ENCODE measurements at regions not wholly inside any gene's neighbourhood (a gene's known extent, or its start where the extent isn't known, plus 50 kb on each side); places are given as distances from the start of the nearest gene placed in this dataset.
"Not testable (repeated sequence)": the region's sequence is repeated elsewhere in the genome, so short reads cannot be mapped to it uniquely, and the experiment has no call there.

DNA sequence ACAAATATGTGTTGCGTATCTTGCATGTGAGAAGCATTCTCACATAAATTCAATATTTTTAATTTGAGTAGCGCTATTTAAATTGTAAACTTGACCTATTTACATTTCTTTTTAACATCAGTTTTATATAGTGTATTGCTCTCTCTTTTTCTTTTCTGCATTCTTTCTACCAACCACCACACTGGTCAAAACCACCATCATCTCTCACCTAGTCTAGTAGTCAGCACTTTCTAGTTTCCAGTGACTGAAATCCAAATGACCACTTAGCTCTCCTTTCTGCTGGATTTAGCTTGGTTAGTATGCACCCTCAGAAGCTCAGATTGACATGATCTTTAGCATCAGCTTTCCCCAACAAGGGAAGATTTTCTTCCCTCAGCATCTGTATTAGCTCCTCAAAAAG lies 73.2 kb upstream of the HCRTR2 start:
- WGBS, 2 donors = 79 to 92% methylated on average over 2 of the region's 2 CpGs
- no peak for DNase-seq
- Histone ChIP-seq H3K9me3 (no peaks in the 10 kb centered on the region), H3K4me1 (no peaks in the 10 kb centered on the region), H3K4me3 (no peak overlapping the region), H3K36me3 (no peaks in the 10 kb centered on the region), H3K27ac (no peak overlapping the region), H3K27me3 (no peaks in the 10 kb centered on the region)
- no peak for TF ChIP-seq CTCF (IDR thresholded peaks at IDR 0.05)
- TF ChIP-seq POLR2AphosphoS5 (IDR thresholded peaks at IDR 0.05) = no peak
- no peak for TF ChIP-seq POLR2A (IDR thresholded peaks at IDR 0.05)
- no peak for TF ChIP-seq EP300 (IDR thresholded peaks at IDR 0.05)
- no peak for ATAC-seq (ENCODE audit: low FRiP score in 2 of 2)

DNA sequence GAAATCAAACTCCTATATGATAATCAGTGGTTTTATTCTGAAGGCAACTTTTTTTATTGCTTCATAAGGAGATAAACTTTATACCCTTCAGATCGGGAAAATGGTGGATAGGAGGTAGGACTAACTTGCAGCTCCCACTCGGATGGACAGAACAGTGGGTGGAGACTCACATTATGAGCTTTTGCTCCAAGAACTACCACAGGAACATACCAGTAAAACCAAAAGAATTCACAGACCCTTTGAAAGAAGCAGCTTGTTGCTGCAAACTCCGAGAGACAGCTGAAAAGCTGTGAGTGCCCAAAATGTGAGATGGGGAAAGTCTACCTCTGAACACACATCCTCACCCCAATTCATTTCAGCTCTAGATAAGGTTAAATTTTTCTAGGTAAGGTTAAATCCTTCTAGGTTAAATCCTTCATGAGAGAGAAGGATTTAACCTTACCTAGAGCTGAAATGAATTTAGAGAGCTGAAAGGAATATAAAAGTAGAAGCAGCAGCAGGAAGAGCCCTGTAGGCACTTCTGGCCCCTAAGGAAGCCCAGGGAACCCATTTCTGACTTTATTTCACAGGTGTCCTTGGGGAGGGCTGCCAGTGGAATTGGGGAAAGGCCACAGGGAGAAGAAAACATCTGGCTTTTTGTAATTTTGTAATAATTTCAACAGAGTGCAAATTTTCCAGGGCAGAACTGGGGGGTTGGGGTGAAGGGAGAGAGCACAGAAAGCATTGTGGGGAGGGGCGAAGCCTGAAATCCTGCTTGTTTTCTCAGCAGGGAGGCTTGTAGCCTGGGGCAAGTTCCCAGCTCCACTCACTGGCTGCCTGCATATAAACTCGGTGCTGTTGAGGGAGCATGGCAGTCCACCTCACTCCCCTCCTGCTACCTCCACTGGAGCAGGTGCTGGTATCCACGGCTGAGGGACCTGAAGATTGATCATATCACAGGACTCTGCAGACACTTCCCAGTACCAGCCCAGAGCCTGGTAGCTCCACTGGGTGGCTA lies 65.9 kb upstream of the HCRTR2 start:
- Histone ChIP-seq H3K27ac (no peak overlapping the region), H3K4me1 (no peaks in the 10 kb centered on the region), H3K4me3 (no peak overlapping the region), H3K27me3 (no peaks in the 10 kb centered on the region), H3K36me3 (no peaks in the 10 kb centered on the region), H3K9me3 (peaks cover 0 to 2% (median 0%) of the 10 kb centered on the region in 4 donors)
- DNase-seq (no peak), ATAC-seq (ENCODE audit: low FRiP score in 2 of 2) (no peak)
- 63 to 80% methylated on average over 4 to 6 of the region's 6 CpGs for WGBS, 2 donors
- TF ChIP-seq CTCF (IDR thresholded peaks at IDR 0.05) (no peak), EP300 (IDR thresholded peaks at IDR 0.05) (no peak), POLR2A (IDR thresholded peaks at IDR 0.05) (no peak), POLR2AphosphoS5 (IDR thresholded peaks at IDR 0.05) (no peak)

DNA sequence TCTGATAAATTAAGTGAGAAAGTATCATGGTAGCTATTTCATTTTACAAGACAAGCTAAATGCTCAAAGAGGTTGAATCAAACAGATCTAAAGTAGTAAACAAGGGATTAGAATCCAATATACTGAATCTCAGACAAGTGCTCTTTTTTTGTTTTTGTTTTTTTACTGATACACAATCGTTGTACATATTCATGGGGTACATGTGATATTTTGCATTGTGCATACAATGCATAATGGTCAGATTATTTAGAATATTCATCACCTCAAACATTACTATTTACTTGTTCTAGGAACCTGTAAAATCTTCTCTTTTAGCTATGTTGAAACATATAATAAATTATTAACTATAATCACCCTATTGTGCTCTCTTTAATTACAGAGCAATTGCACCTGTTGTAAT lies 57.0 kb upstream of the HCRTR2 start:
- no peaks in the 10 kb centered on the region for H3K36me3 ChIP-seq
- no peaks in the 10 kb centered on the region for H3K4me1 ChIP-seq
- ATAC-seq (ENCODE audit: low FRiP score in 2 of 2) (no peak), DNase-seq (no peak)
- no peaks in the 10 kb centered on the region for H3K27me3 ChIP-seq
- 68 to 72% methylated on average over 1 of the region's 1 CpG for WGBS, 2 donors
- H3K27ac ChIP-seq = no peak overlapping the region
- no peak overlapping the region for H3K4me3 ChIP-seq
- TF ChIP-seq POLR2AphosphoS5 (IDR thresholded peaks at IDR 0.05) (no peak), EP300 (IDR thresholded peaks at IDR 0.05) (no peak), CTCF (IDR thresholded peaks at IDR 0.05) (no peak), POLR2A (IDR thresholded peaks at IDR 0.05) (no peak)
- peaks cover 0 to 6% (median 0%) of the 10 kb centered on the region in 4 donors for H3K9me3 ChIP-seq

DNA sequence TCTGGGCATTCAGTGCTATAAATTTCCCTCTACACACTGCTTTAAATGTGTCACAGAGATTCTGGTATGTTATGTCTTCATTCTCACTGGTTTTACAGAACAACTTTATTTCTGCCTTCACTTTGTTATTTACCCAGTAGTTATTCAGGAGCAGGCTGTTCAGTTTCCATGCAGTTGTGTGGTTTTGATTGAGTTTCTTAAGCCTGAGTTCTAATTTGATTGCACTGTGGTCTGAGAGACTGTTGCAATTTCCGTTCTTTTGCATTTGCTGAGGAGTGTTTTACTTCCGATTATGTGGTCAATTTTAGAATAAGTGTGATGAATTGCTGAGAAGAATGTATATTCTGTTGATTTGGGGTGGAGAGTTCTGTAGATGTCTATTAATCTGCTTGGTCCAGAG lies 50.1 kb upstream of the HCRTR2 start:
- not testable (repeated sequence) for H3K4me3 ChIP-seq

More for the DNA sequence above, 50.1 kb upstream of the HCRTR2 start:
- H3K27ac ChIP-seq; H3K4me1 ChIP-seq; ATAC-seq (ENCODE audit: low FRiP score in 2 of 2); H3K27me3 ChIP-seq; DNase-seq; H3K9me3 ChIP-seq; H3K36me3 ChIP-seq: not testable (repeated sequence)
- WGBS, 2 donors = 75 to 85% methylated on average over 2 of the region's 2 CpGs

Data from upper lobe of left lung (tissue), 6 donors.